ENCODE measurements at regions not wholly inside any gene's neighbourhood (a gene's known extent, or its start where the extent isn't known, plus 50 kb on each side); places are given as distances from the start of the nearest gene placed in this dataset.

DNA sequence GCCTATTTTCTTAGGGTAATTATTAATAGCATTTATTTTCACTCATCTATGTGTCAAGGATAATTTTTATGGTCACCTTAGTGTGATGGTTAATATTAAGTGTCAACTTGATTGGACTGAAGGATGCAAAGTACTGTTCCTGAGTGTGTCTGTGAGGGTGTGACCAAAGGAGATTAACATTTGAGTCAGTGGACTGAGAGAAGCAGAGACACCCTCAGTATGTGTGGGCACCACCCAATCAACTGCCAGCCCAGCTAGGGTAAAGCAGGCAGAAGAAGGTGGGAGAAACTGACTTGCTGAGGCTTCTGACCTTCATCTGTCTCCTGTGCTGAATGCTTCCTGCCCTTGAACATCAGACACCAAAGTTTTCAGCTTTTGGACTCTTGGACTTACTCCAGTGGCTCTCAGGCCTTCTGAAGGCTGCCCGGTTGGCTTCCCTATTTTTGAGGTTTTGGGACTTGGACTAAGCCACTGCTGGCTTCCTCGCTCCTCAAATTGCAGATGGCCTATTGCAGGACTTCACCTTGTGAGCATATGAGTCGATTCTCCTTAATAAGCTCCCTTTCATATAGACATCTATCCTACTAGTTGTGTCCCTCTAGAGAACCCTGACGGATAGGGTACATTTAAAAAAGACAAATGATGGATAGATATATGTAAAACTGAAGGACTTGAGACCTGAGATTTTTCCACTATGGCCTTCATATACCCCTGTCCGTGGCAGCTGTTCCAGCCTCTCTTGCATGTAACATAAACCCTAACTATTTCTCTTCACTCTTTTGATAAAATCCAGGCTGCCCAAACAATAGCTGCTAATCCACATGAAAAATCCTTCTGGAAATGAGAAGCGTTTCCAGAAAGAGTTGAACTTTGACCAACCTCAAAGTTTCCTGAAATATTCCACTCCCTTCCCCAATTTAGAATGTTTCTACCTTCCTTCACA is 62.1 kb upstream of the RGS17 start:
- TF ChIP-seq, protein P1, sequence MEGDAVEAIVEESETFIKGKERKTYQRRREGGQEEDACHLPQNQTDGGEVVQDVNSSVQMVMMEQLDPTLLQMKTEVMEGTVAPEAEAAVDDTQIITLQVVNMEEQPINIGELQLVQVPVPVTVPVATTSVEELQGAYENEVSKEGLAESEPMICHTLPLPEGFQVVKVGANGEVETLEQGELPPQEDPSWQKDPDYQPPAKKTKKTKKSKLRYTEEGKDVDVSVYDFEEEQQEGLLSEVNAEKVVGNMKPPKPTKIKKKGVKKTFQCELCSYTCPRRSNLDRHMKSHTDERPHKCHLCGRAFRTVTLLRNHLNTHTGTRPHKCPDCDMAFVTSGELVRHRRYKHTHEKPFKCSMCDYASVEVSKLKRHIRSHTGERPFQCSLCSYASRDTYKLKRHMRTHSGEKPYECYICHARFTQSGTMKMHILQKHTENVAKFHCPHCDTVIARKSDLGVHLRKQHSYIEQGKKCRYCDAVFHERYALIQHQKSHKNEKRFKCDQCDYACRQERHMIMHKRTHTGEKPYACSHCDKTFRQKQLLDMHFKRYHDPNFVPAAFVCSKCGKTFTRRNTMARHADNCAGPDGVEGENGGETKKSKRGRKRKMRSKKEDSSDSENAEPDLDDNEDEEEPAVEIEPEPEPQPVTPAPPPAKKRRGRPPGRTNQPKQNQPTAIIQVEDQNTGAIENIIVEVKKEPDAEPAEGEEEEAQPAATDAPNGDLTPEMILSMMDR (IDR thresholded peaks at IDR 0.05; ENCODE audit: low read depth, low read length): no peak
- no peak for DNase-seq (ENCODE audit: extremely low read depth, low read depth)

DNA sequence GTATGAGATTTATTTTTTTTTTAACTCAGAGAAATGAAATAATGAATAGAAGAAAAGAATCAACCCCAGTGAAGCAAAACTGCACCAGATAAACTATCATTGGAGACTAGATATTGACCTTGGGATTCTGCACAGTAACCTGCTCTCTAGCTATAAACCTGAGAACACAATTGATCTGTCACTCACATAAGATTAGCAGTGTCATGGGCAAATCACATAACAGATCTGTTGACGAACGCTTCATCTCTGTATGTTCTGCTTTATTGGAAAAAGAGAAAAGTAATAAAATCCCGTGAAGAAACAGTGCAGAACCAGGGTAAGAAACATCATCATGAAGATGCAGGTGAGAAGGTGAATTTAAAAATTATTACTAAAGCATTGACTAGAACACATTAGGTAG is 52.8 kb upstream of the RGS17 start:
- TF ChIP-seq, protein P1 (IDR thresholded peaks at IDR 0.05; ENCODE audit: low read depth, low read length): no peak
- DNase-seq (ENCODE audit: extremely low read depth, low read depth): no peak
